Mesendoderm (in vitro differentiated cells): ENCODE measurements at regions not wholly inside any gene's neighbourhood (a gene's known extent, or its start where the extent isn't known, plus 50 kb on each side); places are given as distances from the start of the nearest gene placed in this dataset.

ENCODE experiments used
- DNase-seq: peaks from one replicate; pipeline ENCODE4 v3.0.0; 2013
- H2AK5ac ChIP-seq: 2 replicates; pipeline ENCODE4 v1.6.1; 2013; ENCODE audit warnings: low read length, inconsistent platforms
- H2BK120ac ChIP-seq: 2 replicates; pipeline ENCODE4 v1.6.1; 2013; ENCODE audit warnings: low read depth, mild to moderate bottlenecking, low read length, moderate library complexity, mixed read lengths
- H2BK15ac ChIP-seq: replicated peaks from 2 replicates; pipeline ENCODE4 v1.6.1; 2013; ENCODE audit warnings: low read depth, mild to moderate bottlenecking, moderate library complexity
- H2BK5ac ChIP-seq: 2 replicates; pipeline ENCODE4 v1.6.1; 2013; ENCODE audit warnings: low read length, inconsistent platforms
- H3K18ac ChIP-seq: 2 replicates; pipeline ENCODE4 v1.6.1; 2013; ENCODE audit warnings: mild to moderate bottlenecking, low read length, mixed read lengths
- H3K23ac ChIP-seq: one replicate; pipeline ENCODE4 v1.6.1; 2013; ENCODE audit warnings: low read length
- H3K27ac ChIP-seq: 2 replicates; pipeline ENCODE4 v1.5.1; 2013; ENCODE audit warnings: low read depth, mild to moderate bottlenecking, inconsistent platforms, low read length, moderate library complexity
- H3K27me3 ChIP-seq: 2 replicates; pipeline ENCODE4 v1.6.1; 2013; ENCODE audit warnings: low read length, control low read depth, mild to moderate bottlenecking, inconsistent platforms; ENCODE audit not compliant: insufficient read depth, poor library complexity
- H3K36me3 ChIP-seq: 2 replicates; pipeline ENCODE4 v1.6.1; 2013; ENCODE audit warnings: low read length, inconsistent platforms; ENCODE audit not compliant: control insufficient read depth, insufficient read depth
- H3K4ac ChIP-seq: one replicate; pipeline ENCODE4 v1.6.1; 2013; ENCODE audit warnings: low read depth, mild to moderate bottlenecking, low read length, moderate library complexity
- H3K4me1 ChIP-seq: 2 replicates; pipeline ENCODE4 v1.6.1; 2013; ENCODE audit warnings: low read depth, low read length, inconsistent platforms; ENCODE audit not compliant: control insufficient read depth
- H3K4me2 ChIP-seq: 2 replicates; pipeline ENCODE4 v1.6.1; 2013; ENCODE audit warnings: low read length
- H3K4me3 ChIP-seq: 2 replicates; pipeline ENCODE4 v1.5.1; 2013; ENCODE audit warnings: mild to moderate bottlenecking, low read length
- H3K56ac ChIP-seq: one replicate; pipeline ENCODE4 v1.6.1; 2013; ENCODE audit warnings: low read length
- H3K79me1 ChIP-seq: 2 replicates; pipeline ENCODE4 v1.6.1; 2013; ENCODE audit warnings: low read length, inconsistent platforms
- H3K79me2 ChIP-seq: 2 replicates; pipeline ENCODE4 v1.6.1; 2013; ENCODE audit warnings: mild to moderate bottlenecking, low read length; ENCODE audit not compliant: control insufficient read depth, insufficient read depth
- H3K9ac ChIP-seq: 2 replicates; pipeline ENCODE4 v1.6.1; 2013; ENCODE audit warnings: low read length, inconsistent platforms
- H4K5ac ChIP-seq: one replicate; pipeline ENCODE4 v1.6.1; 2013; ENCODE audit warnings: low read length
- H4K8ac ChIP-seq: one replicate; pipeline ENCODE4 v1.6.1; 2013; ENCODE audit warnings: low read depth, mild to moderate bottlenecking, control low read depth, low read length, moderate library complexity
- WGBS: extraction: QIAGEN DNeasy Blood & Tissue Kit; methylation state at CpG from one replicate; pipeline ENCODE4 v1.1.7; 2013; ENCODE audit warnings: low lambda C conversion rate, missing lambda C conversion rate; ENCODE audit not compliant: insufficient coverage; ENCODE audit errors: extremely low coverage; 5-methylcytosine and 5-hydroxymethylcytosine counted together

DNA sequence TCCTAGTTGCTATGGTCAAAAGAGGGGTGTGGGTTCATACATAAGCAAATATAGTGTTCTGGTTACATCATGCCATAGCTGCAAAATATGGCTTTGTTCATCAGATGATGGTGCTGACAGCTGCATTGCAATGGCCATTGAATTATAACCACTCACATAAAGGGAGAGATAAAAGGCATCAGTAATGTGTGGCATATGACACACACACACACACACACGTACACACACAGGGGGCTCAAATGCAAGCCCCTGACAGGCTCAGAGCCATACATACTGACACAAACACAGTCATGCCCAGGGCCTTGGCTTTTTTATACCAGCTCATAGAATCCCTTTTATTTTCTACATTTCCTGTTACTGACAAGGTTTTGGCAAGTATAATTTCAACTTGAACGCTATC lies 698.9 kb downstream of the BCL11B start:
- Histone ChIP-seq H2AK5ac (no peak overlapping the region), H3K23ac (no peak overlapping the region), H3K27ac (no peak overlapping the region), H3K4me2 (no peak overlapping the region), H3K4me1 (no peaks in the 10 kb centered on the region), H3K27me3 (no peaks in the 10 kb centered on the region), H2BK120ac (no peak overlapping the region), H3K79me1 (no peaks in the 10 kb centered on the region), H4K8ac (no peak overlapping the region), H2BK5ac (no peak overlapping the region), H4K5ac (no peak overlapping the region), H3K36me3 (no peaks in the 10 kb centered on the region), H2BK15ac (no peak overlapping the region), H3K4ac (no peak overlapping the region), H3K4me3 (no peak overlapping the region), H3K56ac (no peak overlapping the region), H3K18ac (no peak overlapping the region), H3K9ac (no peak overlapping the region), H3K79me2 (no peaks in the 10 kb centered on the region)
- DNase-seq = no peak
- WGBS = no CpG with 5 or more reads among the region's 2 CpGs

DNA sequence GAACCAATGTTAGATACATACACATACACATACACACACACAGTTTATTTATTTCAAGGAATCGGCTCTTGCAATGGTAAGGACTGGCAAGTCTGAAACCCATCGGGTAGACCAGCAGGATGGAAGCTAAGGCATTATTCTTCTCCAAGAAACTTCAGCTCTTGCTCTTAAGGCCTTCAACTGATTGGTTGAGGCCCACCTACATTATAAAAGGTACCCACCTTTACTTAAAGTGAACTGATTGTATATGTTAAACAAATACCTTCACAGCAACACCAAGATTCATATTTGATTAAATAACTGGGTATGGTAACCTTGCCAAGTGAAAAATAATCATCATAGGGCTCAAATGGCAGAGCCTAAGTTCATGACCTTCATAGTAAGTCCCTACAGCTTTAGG lies 695.5 kb downstream of the BCL11B start:
- Histone ChIP-seq H4K8ac (no peak overlapping the region), H3K9ac (no peak overlapping the region), H4K5ac (no peak overlapping the region), H3K27me3 (no peaks in the 10 kb centered on the region), H3K79me1 (no peaks in the 10 kb centered on the region), H3K4ac (no peak overlapping the region), H3K36me3 (no peaks in the 10 kb centered on the region), H3K18ac (no peak overlapping the region), H3K56ac (no peak overlapping the region), H3K4me2 (no peak overlapping the region), H2BK15ac (no peak overlapping the region), H3K4me1 (no peaks in the 10 kb centered on the region), H2BK120ac (no peak overlapping the region), H3K27ac (no peak overlapping the region), H3K79me2 (no peaks in the 10 kb centered on the region), H3K4me3 (no peak overlapping the region), H2AK5ac (no peak overlapping the region), H3K23ac (no peak overlapping the region), H2BK5ac (no peak overlapping the region)
- WGBS = no CpG with 5 or more reads among the region's 2 CpGs
- DNase-seq = no peak

DNA sequence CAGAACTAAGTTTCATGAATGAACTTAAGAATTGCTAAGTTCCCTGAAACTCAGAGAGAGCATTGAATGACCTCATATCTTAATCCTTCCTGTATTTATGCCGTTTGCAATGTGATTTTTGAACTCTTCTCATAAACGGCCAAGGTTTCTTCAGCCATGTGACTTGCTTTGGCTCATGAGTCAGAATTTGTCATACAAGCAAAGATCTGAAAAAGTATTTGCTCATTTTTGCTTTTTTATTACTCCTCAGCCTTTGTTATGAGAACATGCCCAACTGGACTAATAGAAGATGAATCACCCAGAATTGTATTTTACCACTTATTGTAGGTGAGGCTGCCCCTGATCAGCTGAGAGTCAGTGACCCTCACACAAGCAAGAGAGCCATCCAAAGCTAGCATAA lies 693.8 kb downstream of the BCL11B start:
- no peak for DNase-seq
- Histone ChIP-seq H4K8ac (no peak overlapping the region), H3K27me3 (no peaks in the 10 kb centered on the region), H3K56ac (no peak overlapping the region), H2BK120ac (no peak overlapping the region), H3K9ac (no peak overlapping the region), H2AK5ac (no peak overlapping the region), H3K4me2 (no peak overlapping the region), H3K79me2 (no peaks in the 10 kb centered on the region), H3K23ac (no peak overlapping the region), H3K4ac (no peak overlapping the region), H3K79me1 (no peaks in the 10 kb centered on the region), H3K18ac (no peak overlapping the region), H3K36me3 (no peaks in the 10 kb centered on the region), H2BK5ac (no peak overlapping the region), H4K5ac (no peak overlapping the region), H2BK15ac (no peak overlapping the region), H3K4me3 (no peak overlapping the region), H3K27ac (no peak overlapping the region), H3K4me1 (no peaks in the 10 kb centered on the region)
- WGBS = no CpG with 5 or more reads among the region's 2 CpGs

DNA sequence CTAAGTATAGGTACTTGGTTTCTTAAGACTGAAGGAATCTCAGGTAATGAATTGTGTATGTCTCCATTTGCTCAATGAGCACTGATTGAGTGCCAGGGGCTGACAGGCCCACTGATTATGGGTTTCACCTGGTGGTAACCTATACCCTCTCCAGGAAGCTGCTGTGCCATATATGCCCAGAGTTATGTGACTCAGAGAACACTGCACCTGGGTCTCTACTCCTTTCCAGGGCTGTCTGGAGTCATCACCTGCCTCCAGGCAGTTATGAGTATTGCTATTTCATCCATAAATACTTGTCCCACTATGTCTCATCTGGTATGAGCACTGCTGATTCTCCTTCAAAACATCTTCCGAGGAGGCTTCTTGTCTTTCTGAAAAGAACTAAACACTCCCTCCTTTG lies 692.9 kb downstream of the BCL11B start:
- H3K79me2 ChIP-seq = no peaks in the 10 kb centered on the region
- H3K4me2 ChIP-seq = no peak overlapping the region
- no peak overlapping the region for H3K18ac ChIP-seq
- no peak overlapping the region for H2BK120ac ChIP-seq
- DNase-seq = no peak
- no peak overlapping the region for H3K4me3 ChIP-seq
- no peak overlapping the region for H2BK5ac ChIP-seq
- H4K5ac ChIP-seq = no peak overlapping the region
- no peak overlapping the region for H3K9ac ChIP-seq
- no peak overlapping the region for H2AK5ac ChIP-seq
- no peaks in the 10 kb centered on the region for H3K27me3 ChIP-seq
- H3K27ac ChIP-seq = no peak overlapping the region
- no peaks in the 10 kb centered on the region for H3K4me1 ChIP-seq
- H4K8ac ChIP-seq = no peak overlapping the region
- H3K4ac ChIP-seq = no peak overlapping the region
- no peak overlapping the region for H3K23ac ChIP-seq
- H3K79me1 ChIP-seq = no peaks in the 10 kb centered on the region
- no peak overlapping the region for H3K56ac ChIP-seq
- H2BK15ac ChIP-seq = no peak overlapping the region
- no peaks in the 10 kb centered on the region for H3K36me3 ChIP-seq
- no CpG with 5 or more reads among the region's 1 CpG for WGBS

DNA sequence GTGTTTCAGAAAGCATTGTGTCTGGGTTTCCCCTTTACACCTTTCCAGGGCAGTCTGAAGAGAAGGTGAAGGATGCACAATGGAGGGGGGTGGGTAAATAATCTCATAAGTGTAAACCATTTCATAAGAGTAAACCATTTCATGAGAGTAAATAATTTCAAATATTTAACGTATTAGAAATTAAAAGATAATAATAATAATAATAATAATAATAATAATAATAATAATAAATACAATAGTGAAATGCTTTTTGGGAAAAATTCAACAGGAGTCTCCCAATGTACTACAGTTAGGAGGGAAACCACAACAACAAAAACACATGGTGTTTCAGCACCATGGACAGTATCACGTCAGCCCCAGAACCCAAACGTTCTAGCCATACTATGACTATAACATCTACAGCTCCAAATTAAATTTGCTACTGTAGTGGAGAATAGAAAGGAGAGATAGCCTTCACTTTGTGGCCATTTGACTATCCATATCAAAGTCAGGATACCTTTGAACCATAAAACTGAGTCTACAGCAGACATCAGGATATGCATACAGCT lies 691.8 kb downstream of the BCL11B start:
- H4K5ac ChIP-seq = no peak overlapping the region
- no peak overlapping the region for H2AK5ac ChIP-seq
- no peak overlapping the region for H3K4me2 ChIP-seq
- no peak overlapping the region for H3K56ac ChIP-seq
- H3K36me3 ChIP-seq = no peaks in the 10 kb centered on the region
- H3K4me3 ChIP-seq = no peak overlapping the region
- no peak overlapping the region for H4K8ac ChIP-seq
- no peaks in the 10 kb centered on the region for H3K27me3 ChIP-seq
- no peak overlapping the region for H2BK5ac ChIP-seq
- no peaks in the 10 kb centered on the region for H3K79me1 ChIP-seq
- no peak overlapping the region for H3K27ac ChIP-seq
- no CpG with 5 or more reads among the region's 3 CpGs for WGBS
- H3K4me1 ChIP-seq = no peaks in the 10 kb centered on the region
- no peak overlapping the region for H2BK120ac ChIP-seq
- H3K4ac ChIP-seq = no peak overlapping the region
- no peak overlapping the region for H3K9ac ChIP-seq
- DNase-seq = peak; percentile 45
- no peak overlapping the region for H2BK15ac ChIP-seq
- H3K23ac ChIP-seq = no peak overlapping the region
- H3K79me2 ChIP-seq = no peaks in the 10 kb centered on the region
- H3K18ac ChIP-seq = no peak overlapping the region

DNA sequence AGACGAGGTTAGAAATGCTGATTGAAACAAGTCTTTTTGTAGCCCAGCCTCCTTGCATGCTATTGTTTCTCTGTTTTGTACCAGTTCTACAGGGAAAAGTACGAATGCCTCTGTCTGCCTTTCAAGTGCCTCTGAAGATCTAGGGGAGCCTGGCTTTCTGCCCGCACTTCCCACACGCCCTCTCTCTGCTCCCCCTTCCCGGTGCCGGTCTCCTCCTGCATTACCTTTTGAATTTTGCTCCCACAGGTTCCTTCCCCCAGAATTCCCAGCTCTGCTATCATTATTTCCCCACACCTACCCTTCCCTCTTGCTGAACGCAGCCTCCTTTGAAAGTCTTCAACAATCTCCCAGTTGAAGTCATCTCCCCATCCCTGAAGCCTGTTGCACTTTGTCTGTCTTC lies 689.7 kb downstream of the BCL11B start:
- H3K79me1 ChIP-seq = no peaks in the 10 kb centered on the region
- no peak overlapping the region for H3K4ac ChIP-seq
- DNase-seq = no peak
- no CpG with 5 or more reads among the region's 7 CpGs for WGBS
- no peak overlapping the region for H4K8ac ChIP-seq
- no peak overlapping the region for H2AK5ac ChIP-seq
- no peak overlapping the region for H3K18ac ChIP-seq
- no peak overlapping the region for H2BK5ac ChIP-seq
- H3K79me2 ChIP-seq = no peaks in the 10 kb centered on the region
- no peak overlapping the region for H4K5ac ChIP-seq
- no peak overlapping the region for H3K56ac ChIP-seq
- H3K27ac ChIP-seq = no peak overlapping the region
- H3K27me3 ChIP-seq = no peaks in the 10 kb centered on the region
- no peak overlapping the region for H3K4me3 ChIP-seq
- no peak overlapping the region for H3K23ac ChIP-seq
- H3K4me2 ChIP-seq = no peak overlapping the region
- H3K9ac ChIP-seq = no peak overlapping the region
- no peaks in the 10 kb centered on the region for H3K4me1 ChIP-seq
- H2BK120ac ChIP-seq = no peak overlapping the region
- no peak overlapping the region for H2BK15ac ChIP-seq
- no peaks in the 10 kb centered on the region for H3K36me3 ChIP-seq
